Osteocyte (in vitro differentiated cells): ENCODE measurements at regions not wholly inside any gene's neighbourhood (a gene's known extent, or its start where the extent isn't known, plus 50 kb on each side); places are given as distances from the start of the nearest gene placed in this dataset.

Experiments
- DNase-seq: peaks from one replicate; pipeline ENCODE4 v3.0.0; 2021; ENCODE audit warnings: mixed read lengths; ENCODE audit not compliant: unreplicated experiment; ENCODE audit errors: extremely low spot score
- H3K27ac Mint-ChIP-seq: one replicate; pipeline ENCODE4 v1.8.0; 2021; ENCODE audit warnings: mild to moderate bottlenecking, mixed read lengths; ENCODE audit not compliant: unreplicated experiment
- H3K27me3 Mint-ChIP-seq: one replicate; pipeline ENCODE4 v1.8.0; 2021; ENCODE audit warnings: mixed read lengths; ENCODE audit not compliant: unreplicated experiment
- H3K36me3 Mint-ChIP-seq: one replicate; pipeline ENCODE4 v1.8.0; 2021; ENCODE audit warnings: mixed read lengths; ENCODE audit not compliant: unreplicated experiment
- H3K4me1 Mint-ChIP-seq: one replicate; pipeline ENCODE4 v1.8.0; 2021; ENCODE audit warnings: mixed read lengths; ENCODE audit not compliant: unreplicated experiment
- H3K4me3 Mint-ChIP-seq: one replicate; pipeline ENCODE4 v1.8.0; 2021; ENCODE audit warnings: mild to moderate bottlenecking, moderate library complexity, mixed read lengths; ENCODE audit not compliant: unreplicated experiment
- H3K9me3 Mint-ChIP-seq: one replicate; pipeline ENCODE4 v1.8.0; 2021; ENCODE audit warnings: mixed read lengths; ENCODE audit not compliant: unreplicated experiment
- CTCF ChIP-seq: fragments of 200-600 bp; sonication (generic); IDR thresholded peaks from 2 replicates; pipeline ENCODE4 v1.5.0; 2021; ENCODE audit warnings: antibody characterized with exemption, mild to moderate bottlenecking, moderate library complexity

DNA sequence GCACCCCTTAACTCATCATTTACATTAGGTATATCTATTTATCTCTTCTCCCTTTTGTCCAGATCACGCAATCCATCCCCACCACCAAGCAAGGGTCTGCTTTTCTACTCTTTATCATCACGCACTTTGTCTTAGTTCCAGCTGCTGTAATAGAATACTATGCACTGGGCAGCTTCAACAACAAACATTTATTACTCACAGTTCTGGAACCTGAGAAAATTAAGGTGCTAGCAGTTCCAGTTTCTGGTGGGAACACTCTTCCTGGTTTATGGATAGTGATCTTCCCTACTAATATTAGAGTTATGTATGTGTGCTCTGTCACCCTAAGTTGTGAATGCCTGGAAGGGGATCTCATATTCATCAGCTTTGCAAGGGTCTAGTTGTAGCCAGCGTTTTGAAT, 687.0 kb downstream of the NTRK3 start:
- Mint-ChIP-seq H3K36me3 (no peaks in the 10 kb centered on the region), H3K27ac (no peak overlapping the region), H3K9me3 (no peaks in the 10 kb centered on the region), H3K27me3 (no peaks in the 10 kb centered on the region), H3K4me3 (no peak overlapping the region), H3K4me1 (peaks cover 1% of the 10 kb centered on the region)
- no peak for TF ChIP-seq CTCF
- no peak for DNase-seq

GRCh38 chr15:87567406-87568030, 689.0 kb downstream of the NTRK3 start:
- peaks cover 1% of the 10 kb centered on the region for H3K4me1 Mint-ChIP-seq
- H3K27me3 Mint-ChIP-seq, result no peaks in the 10 kb centered on the region
- H3K27ac Mint-ChIP-seq, result no peak overlapping the region
- no peak overlapping the region for H3K4me3 Mint-ChIP-seq
- no peaks in the 10 kb centered on the region for H3K9me3 Mint-ChIP-seq
- no peaks in the 10 kb centered on the region for H3K36me3 Mint-ChIP-seq
- DNase-seq, result no peak
- no peak for TF ChIP-seq CTCF

DNA sequence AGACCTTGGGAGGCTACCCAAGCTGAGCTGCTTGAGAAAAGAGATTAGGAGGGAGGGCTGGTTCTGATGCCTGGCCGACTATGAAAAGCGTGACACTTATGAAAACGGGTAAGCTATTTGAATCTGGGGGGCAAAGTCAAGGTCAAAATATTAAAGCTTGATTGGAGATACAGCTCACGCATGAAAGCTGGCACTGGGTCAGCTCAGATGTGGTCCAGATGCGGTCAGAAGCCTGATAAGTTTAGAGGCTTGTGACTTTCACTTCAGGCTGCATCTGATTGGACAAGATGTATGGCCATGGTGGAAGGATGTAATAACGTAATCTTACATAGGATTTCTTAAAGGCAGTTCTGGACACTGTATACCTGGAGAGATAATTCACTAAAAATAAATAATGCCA, 690.3 kb downstream of the NTRK3 start:
- no peak for DNase-seq
- no peak overlapping the region for H3K27ac Mint-ChIP-seq
- H3K9me3 Mint-ChIP-seq, result no peaks in the 10 kb centered on the region
- H3K36me3 Mint-ChIP-seq, result no peaks in the 10 kb centered on the region
- H3K4me3 Mint-ChIP-seq, result no peak overlapping the region
- TF ChIP-seq CTCF, result no peak
- H3K4me1 Mint-ChIP-seq, result peaks cover 1% of the 10 kb centered on the region
- H3K27me3 Mint-ChIP-seq, result no peaks in the 10 kb centered on the region

- H3K36me3 Mint-ChIP-seq, result no peaks in the 10 kb centered on the region
- no peak for TF ChIP-seq CTCF
- DNase-seq, result no peak
- no peak overlapping the region for H3K27ac Mint-ChIP-seq
- H3K4me1 Mint-ChIP-seq, result no peaks in the 10 kb centered on the region
- H3K9me3 Mint-ChIP-seq, result no peaks in the 10 kb centered on the region
- H3K27me3 Mint-ChIP-seq, result no peaks in the 10 kb centered on the region
- H3K4me3 Mint-ChIP-seq, result no peak overlapping the region
Observed at GRCh38 chr15:87564681-87565080, 691.9 kb downstream of the NTRK3 start.

GRCh38 chr15:87563869-87564268, 692.7 kb downstream of the NTRK3 start:
- Mint-ChIP-seq H3K4me3 (no peak overlapping the region), H3K4me1 (no peaks in the 10 kb centered on the region), H3K9me3 (no peaks in the 10 kb centered on the region), H3K27me3 (no peaks in the 10 kb centered on the region), H3K27ac (no peak overlapping the region), H3K36me3 (no peaks in the 10 kb centered on the region)
- no peak for TF ChIP-seq CTCF
- DNase-seq, result no peak
